Stimulated activated effector memory CD8-positive, alpha-beta T cell treated with anti-CD3 and anti-CD28 coated beads, Interleukin-12 subunit alpha, Interleukin-12 subunit beta, amount 100 ng/mL, for 72 hours (primary cell): ENCODE measurements at regions not wholly inside any gene's neighbourhood (a gene's known extent, or its start where the extent isn't known, plus 50 kb on each side); places are given as distances from the start of the nearest gene placed in this dataset.

Source experiments
- ATAC-seq: fragments of 150-1000 bp; cut with Tn5 transposase; 2 replicates; pipeline ENCODE4 v1.10.0; 2021
- DNase-seq, 2 donors: peaks; one replicate each; pipeline ENCODE4 v3.0.0; 2021 to 2022; ENCODE audit warnings: low spot score in 2 of 2
- H3K27ac Mint-ChIP-seq: one replicate; pipeline ENCODE4 v1.8.0; 2022; ENCODE audit warnings: mild to moderate bottlenecking, mixed read lengths
- H3K36me3 Mint-ChIP-seq: one replicate; pipeline ENCODE4 v1.8.0; 2022; ENCODE audit warnings: mild to moderate bottlenecking, mixed read lengths
- H3K4me1 Mint-ChIP-seq: one replicate; pipeline ENCODE4 v1.8.0; 2022; ENCODE audit warnings: mixed read lengths
- H3K4me3 Mint-ChIP-seq: one replicate; pipeline ENCODE4 v1.8.0; 2022; ENCODE audit warnings: mild to moderate bottlenecking, mixed read lengths
- H3K9me3 Mint-ChIP-seq: one replicate; pipeline ENCODE4 v1.8.0; 2022; ENCODE audit warnings: mixed read lengths

GRCh38 chr5:61910771-61911170 lies 395.2 kb upstream of the KIF2A start:
- Mint-ChIP-seq H3K27ac (no peak overlapping the region), H3K36me3 (no peaks in the 10 kb centered on the region), H3K9me3 (no peaks in the 10 kb centered on the region), H3K4me1 (no peaks in the 10 kb centered on the region), H3K4me3 (no peak overlapping the region)
- ATAC-seq = no peak
- no peak for DNase-seq

DNA sequence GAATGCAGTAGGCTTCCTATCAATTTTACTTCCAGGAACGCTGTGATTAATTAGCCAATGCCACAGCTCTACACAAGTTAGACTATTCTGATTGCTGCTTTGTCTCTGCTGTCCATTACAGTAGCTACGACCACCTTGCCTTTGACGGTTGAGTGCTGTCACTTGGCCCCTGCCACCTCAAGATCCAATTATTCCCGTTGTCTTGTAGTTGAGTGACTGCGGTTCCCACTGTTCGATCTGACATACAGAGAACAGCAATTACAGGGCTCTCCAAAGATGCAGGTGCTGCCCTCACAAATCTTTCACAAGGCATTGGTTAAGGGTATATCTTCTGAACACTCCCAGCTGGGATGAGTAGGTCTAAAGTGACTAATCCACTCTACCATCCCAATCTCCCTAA lies 393.4 kb upstream of the KIF2A start:
- DNase-seq (no peak), ATAC-seq (no peak)
- Mint-ChIP-seq H3K4me3 (no peak overlapping the region), H3K4me1 (no peaks in the 10 kb centered on the region), H3K36me3 (no peaks in the 10 kb centered on the region), H3K27ac (no peak overlapping the region), H3K9me3 (no peaks in the 10 kb centered on the region)

- H3K9me3 Mint-ChIP-seq = no peaks in the 10 kb centered on the region
- H3K27ac Mint-ChIP-seq = no peak overlapping the region
- H3K36me3 Mint-ChIP-seq = no peaks in the 10 kb centered on the region
- H3K4me1 Mint-ChIP-seq = no peaks in the 10 kb centered on the region
- ATAC-seq = no peak
- no peak for DNase-seq
- H3K4me3 Mint-ChIP-seq = no peak overlapping the region
Measured at GRCh38 chr5:61915646-61916045, 390.4 kb upstream of the KIF2A start.

DNA sequence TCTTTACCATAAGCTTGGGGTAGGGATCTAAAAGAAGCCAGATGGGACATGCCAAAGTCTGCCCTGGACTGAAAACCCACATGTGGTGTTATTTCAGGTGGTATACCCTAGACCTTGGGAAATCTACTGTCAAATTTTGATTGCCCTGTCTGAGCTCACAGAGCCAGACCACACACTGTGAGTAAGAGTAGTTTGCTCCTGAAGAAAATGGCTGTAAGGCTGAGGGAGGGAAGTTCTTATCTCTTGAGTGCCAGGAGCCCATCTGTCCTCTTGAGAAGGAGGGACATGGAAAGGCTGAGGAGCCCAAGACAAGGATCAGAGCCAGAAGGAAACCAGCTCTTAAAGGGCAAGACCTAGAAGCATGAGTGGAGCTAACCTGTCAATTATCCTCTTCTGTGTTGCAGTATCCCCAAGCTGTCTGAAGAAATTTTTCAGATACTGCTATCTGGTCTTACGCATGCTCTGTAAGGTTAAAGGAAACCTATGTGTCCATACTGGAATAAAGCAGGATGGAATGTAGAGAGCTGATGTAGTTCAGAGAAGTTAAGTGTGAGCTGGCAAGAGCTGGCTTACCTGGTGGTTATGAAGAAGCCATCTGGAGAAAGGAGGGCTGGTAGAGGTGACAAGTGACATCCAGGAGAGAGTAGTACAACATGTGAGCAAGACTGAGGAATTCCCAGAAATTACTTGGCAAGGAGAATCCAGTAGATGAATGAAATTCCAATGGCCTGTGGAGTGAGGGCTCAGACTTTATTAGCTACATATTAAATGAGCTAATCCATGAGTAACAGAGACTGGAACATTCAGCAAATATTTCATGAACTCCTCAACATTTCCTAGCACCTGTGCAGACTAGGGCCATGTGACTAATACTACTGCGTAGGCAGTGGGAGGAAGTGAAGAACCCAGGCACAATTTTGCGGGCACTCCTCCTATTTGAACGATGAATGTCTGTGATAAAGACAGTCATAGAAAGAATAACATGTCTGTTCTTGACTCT lies 389.1 kb upstream of the KIF2A start:
- Mint-ChIP-seq H3K27ac (no peak overlapping the region), H3K36me3 (no peaks in the 10 kb centered on the region), H3K4me1 (no peaks in the 10 kb centered on the region), H3K9me3 (no peaks in the 10 kb centered on the region), H3K4me3 (no peak overlapping the region)
- ATAC-seq (peak; percentile 34), DNase-seq (no peak)

GRCh38 chr5:61918611-61919010 lies 387.4 kb upstream of the KIF2A start:
- ATAC-seq = no peak
- Mint-ChIP-seq H3K9me3 (no peaks in the 10 kb centered on the region), H3K27ac (no peak overlapping the region), H3K4me3 (no peak overlapping the region), H3K36me3 (no peaks in the 10 kb centered on the region), H3K4me1 (no peaks in the 10 kb centered on the region)
- no peak for DNase-seq

DNA sequence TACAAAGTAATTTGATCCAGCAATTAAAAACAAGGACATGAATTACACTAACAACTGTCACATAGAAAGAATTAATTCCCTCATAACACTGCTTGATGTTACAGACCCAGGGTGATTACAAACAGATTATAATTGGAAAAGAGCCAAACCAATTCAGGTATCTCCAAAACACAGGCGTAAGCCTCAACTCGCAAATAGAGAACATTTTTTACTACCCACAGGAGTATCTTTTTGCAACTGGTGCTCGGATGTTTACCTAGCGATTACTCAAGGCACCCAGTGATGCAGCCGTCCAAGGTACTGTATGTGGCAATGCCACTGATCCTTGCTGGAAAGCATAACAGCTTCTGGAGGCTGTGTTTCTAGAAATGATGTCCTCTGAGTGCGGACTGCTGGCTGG lies 386.1 kb upstream of the KIF2A start:
- DNase-seq = no peak
- H3K4me1 Mint-ChIP-seq = no peaks in the 10 kb centered on the region
- no peaks in the 10 kb centered on the region for H3K36me3 Mint-ChIP-seq
- no peaks in the 10 kb centered on the region for H3K9me3 Mint-ChIP-seq
- H3K27ac Mint-ChIP-seq = no peak overlapping the region
- no peak overlapping the region for H3K4me3 Mint-ChIP-seq
- ATAC-seq = no peak

GRCh38 chr5:61924251-61924650 lies 381.8 kb upstream of the KIF2A start:
- no peak for ATAC-seq
- no peaks in the 10 kb centered on the region for H3K36me3 Mint-ChIP-seq
- peaks cover 8% of the 10 kb centered on the region for H3K9me3 Mint-ChIP-seq
- DNase-seq = no peak
- no peak overlapping the region for H3K4me3 Mint-ChIP-seq
- H3K27ac Mint-ChIP-seq = no peak overlapping the region
- H3K4me1 Mint-ChIP-seq = no peaks in the 10 kb centered on the region

DNA sequence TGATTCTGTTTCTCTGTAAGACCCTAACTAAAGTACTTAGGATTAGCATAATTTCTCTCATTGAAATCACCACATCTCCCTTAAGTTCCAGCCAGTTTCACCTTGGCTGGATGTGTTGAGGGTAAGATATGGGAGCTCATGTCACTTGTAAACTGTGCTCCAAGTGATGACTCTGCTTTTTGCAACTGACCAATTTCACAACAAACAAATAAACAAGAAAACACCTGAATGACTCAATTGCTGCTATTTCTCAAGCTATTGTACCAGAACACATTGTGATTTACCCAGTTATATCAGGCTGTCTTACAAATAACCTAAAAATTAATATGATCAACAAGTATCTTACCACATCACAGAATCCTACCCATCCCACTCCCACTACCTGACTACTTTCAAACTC lies 379.1 kb upstream of the KIF2A start:
- no peak overlapping the region for H3K27ac Mint-ChIP-seq
- DNase-seq = no peak

GRCh38 chr5:61931236-61931635 lies 374.8 kb upstream of the KIF2A start:
- Mint-ChIP-seq H3K27ac (no peak overlapping the region), H3K36me3 (no peaks in the 10 kb centered on the region), H3K4me1 (no peaks in the 10 kb centered on the region), H3K4me3 (no peak overlapping the region), H3K9me3 (peaks cover 5% of the 10 kb centered on the region)
- DNase-seq (no peak), ATAC-seq (no peak)

More for the DNA sequence above, 379.1 kb upstream of the KIF2A start:
- no peaks in the 10 kb centered on the region for H3K4me1 Mint-ChIP-seq
- no peaks in the 10 kb centered on the region for H3K36me3 Mint-ChIP-seq
- H3K9me3 Mint-ChIP-seq = peaks cover 8% of the 10 kb centered on the region
- no peak overlapping the region for H3K4me3 Mint-ChIP-seq
- ATAC-seq = no peak

DNA sequence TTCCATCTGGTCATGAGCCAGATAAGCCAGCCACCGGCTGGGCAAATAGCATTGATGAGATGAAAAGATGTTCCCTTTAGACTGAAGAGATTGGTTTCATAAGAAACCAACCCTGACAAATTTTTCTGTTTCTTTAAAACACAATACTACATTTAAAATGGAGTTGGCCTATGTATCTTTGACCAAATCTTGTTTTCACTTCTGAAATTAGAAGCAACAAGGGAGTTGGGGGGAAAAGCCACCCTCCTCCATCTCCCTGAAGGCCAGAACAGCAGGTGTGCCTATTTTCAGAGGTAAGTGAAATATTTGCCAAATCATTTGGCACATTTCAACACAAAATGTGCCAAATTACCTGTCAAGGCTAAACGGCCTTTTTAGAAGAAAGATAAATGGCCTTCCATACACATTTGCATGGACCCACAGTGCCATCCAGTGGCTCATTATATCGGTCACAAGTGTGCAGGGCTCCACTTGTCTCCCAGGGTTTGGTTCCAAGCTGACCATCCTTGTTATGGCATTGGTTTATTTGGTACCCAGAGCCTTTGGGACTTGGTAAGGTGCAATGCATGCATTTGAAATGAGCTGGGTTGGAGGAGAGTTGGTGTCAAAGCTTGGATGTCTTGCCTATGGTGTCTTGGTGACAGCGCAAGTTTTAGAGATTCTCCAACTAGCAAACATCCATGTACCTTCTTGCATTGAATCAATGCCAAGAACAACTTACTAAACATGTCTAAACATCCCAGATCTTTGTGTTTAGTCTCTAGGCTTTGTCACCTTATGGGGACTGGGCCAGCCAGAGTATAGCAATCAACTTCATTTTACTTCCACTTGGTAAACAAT lies 372.0 kb upstream of the KIF2A start:
- Mint-ChIP-seq H3K4me1 (no peaks in the 10 kb centered on the region), H3K9me3 (peaks cover 2% of the 10 kb centered on the region), H3K27ac (no peak overlapping the region), H3K4me3 (no peak overlapping the region), H3K36me3 (no peaks in the 10 kb centered on the region)
- DNase-seq (peak in 1 of 2 donors; percentile 51), ATAC-seq (no peak)

GRCh38 chr5:61941637-61942036 lies 364.4 kb upstream of the KIF2A start:
- Mint-ChIP-seq H3K27ac (no peak overlapping the region), H3K4me1 (no peaks in the 10 kb centered on the region), H3K36me3 (no peaks in the 10 kb centered on the region), H3K4me3 (no peak overlapping the region), H3K9me3 (peaks cover 2% of the 10 kb centered on the region)
- DNase-seq (no peak), ATAC-seq (no peak)

DNA sequence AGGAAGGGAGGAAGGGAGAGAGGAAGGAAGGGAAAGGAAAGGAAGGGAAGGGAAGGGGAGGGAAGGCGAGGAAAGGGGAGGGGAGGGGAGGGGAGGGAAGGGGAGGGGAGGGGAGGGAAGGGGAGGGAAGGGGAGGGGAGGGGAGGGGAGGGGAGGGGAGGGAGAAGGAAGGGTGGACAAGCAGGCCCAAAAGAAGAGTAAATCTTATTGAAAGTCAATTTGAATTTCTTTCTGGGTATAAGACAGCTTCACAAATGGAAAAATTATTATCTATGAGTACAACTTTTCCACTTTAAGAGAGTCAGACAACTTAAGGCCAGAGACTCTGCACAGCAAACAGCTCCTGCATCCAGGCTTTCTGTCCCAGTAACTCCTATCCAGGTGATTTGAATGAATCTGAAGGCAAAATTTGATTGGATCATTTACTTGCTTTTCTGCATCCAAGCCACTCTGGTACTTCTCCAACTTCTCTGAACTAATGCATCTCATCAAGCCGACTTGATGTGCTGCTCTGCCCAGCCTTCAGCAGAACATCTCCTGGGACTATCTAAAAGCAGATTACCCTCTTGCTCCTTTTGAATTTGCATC lies 363.4 kb upstream of the KIF2A start:
- no peaks in the 10 kb centered on the region for H3K36me3 Mint-ChIP-seq
- ATAC-seq (no peak), DNase-seq (no peak)
- H3K4me1 Mint-ChIP-seq = no peaks in the 10 kb centered on the region
- H3K9me3 Mint-ChIP-seq = no peaks in the 10 kb centered on the region
- H3K4me3 Mint-ChIP-seq = no peak overlapping the region
- no peak overlapping the region for H3K27ac Mint-ChIP-seq

DNA sequence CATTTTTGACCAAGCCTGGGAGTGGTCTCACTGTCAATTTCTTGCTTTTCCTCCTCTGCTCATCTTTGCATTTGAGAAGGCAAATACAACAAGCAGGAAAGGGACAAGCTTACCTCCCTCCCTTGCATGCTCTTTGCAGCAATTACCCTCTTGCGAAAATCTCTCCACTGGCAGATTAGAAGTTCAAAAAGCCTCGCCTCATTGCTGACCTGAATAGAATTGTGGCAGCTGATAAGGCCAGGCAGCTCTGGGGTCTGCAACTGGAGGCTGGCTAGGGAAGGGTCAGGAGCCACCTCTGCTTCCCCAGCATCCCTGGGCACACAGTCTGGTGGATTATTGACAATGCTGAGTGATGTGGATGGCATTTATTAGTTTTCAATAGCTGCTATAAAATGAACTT lies 362.3 kb upstream of the KIF2A start:
- ATAC-seq (no peak), DNase-seq (no peak)
- H3K9me3 Mint-ChIP-seq = no peaks in the 10 kb centered on the region
- H3K27ac Mint-ChIP-seq = no peak overlapping the region
- no peak overlapping the region for H3K4me3 Mint-ChIP-seq
- no peaks in the 10 kb centered on the region for H3K4me1 Mint-ChIP-seq
- H3K36me3 Mint-ChIP-seq = no peaks in the 10 kb centered on the region

DNA sequence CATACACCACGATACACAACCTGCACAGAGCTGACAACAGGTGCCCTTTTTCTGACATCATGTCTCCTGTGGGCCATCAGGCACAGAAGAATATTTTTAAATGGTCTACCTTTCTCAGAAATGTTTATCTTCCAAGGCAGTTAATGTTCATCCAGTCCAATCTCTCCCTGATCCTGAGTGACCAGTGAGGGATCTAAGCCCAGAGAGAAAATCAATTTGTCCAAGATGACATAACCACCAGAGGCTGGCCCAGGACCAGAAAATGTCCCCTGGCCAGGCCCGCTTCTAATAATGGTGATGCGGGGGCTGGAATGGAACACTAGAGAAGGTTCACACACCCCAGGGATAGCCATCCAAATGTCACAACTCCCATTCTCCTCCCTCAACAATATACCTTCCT lies 357.9 kb upstream of the KIF2A start:
- H3K4me3 Mint-ChIP-seq = no peak overlapping the region
- no peak for ATAC-seq
- H3K9me3 Mint-ChIP-seq = no peaks in the 10 kb centered on the region
- no peak overlapping the region for H3K27ac Mint-ChIP-seq
- no peak for DNase-seq
- no peaks in the 10 kb centered on the region for H3K36me3 Mint-ChIP-seq
- H3K4me1 Mint-ChIP-seq = no peaks in the 10 kb centered on the region

GRCh38 chr5:61949054-61949678 lies 356.8 kb upstream of the KIF2A start:
- H3K4me3 Mint-ChIP-seq = no peak overlapping the region
- no peak overlapping the region for H3K27ac Mint-ChIP-seq
- H3K4me1 Mint-ChIP-seq = no peaks in the 10 kb centered on the region
- ATAC-seq (no peak), DNase-seq (no peak)
- no peaks in the 10 kb centered on the region for H3K9me3 Mint-ChIP-seq
- no peaks in the 10 kb centered on the region for H3K36me3 Mint-ChIP-seq
